ENCODE measurements at regions not wholly inside any gene's neighbourhood (a gene's known extent, or its start where the extent isn't known, plus 50 kb on each side); places are given as distances from the start of the nearest gene placed in this dataset.

GRCh38 chr12:111174251-111174960, 194.5 kb downstream of the PHETA1 start:
- Histone ChIP-seq H3K9ac (ENCODE audit: low read depth, low read length) (no peak overlapping the region), H3K36me3 (ENCODE audit: control insufficient read depth, insufficient read depth, low read length) (no peaks in the 10 kb centered on the region), H3K9me3 (ENCODE audit: control insufficient read depth, insufficient read depth, low read length) (no peaks in the 10 kb centered on the region), H3K4me3 (ENCODE audit: low read depth, low read length) (no peak overlapping the region), H3K27me3 (ENCODE audit: control insufficient read depth, insufficient read depth, low read length) (no peaks in the 10 kb centered on the region), H3K4me1 (ENCODE audit: control insufficient read depth, insufficient read depth, low read length) (no peaks in the 10 kb centered on the region)

- Histone ChIP-seq H3K27me3 (ENCODE audit: control insufficient read depth, insufficient read depth, low read length) (no peaks in the 10 kb centered on the region), H3K4me3 (ENCODE audit: low read depth, low read length) (no peak overlapping the region), H3K36me3 (ENCODE audit: control insufficient read depth, insufficient read depth, low read length) (no peaks in the 10 kb centered on the region), H3K4me1 (ENCODE audit: control insufficient read depth, insufficient read depth, low read length) (no peaks in the 10 kb centered on the region), H3K9ac (ENCODE audit: low read depth, low read length) (no peak overlapping the region), H3K9me3 (ENCODE audit: control insufficient read depth, insufficient read depth, low read length) (no peaks in the 10 kb centered on the region)
Measured at GRCh38 chr12:111173836-111174235, 195.1 kb downstream of the PHETA1 start.

GRCh38 chr12:111173391-111173790, 195.5 kb downstream of the PHETA1 start:
- H3K9me3 ChIP-seq (ENCODE audit: control insufficient read depth, insufficient read depth, low read length): no peaks in the 10 kb centered on the region

GRCh38 chr12:111172786-111173185, 196.1 kb downstream of the PHETA1 start:
- Histone ChIP-seq H3K4me1 (ENCODE audit: control insufficient read depth, insufficient read depth, low read length) (no peaks in the 10 kb centered on the region), H3K4me3 (ENCODE audit: low read depth, low read length) (no peak overlapping the region), H3K27me3 (ENCODE audit: control insufficient read depth, insufficient read depth, low read length) (no peaks in the 10 kb centered on the region), H3K9ac (ENCODE audit: low read depth, low read length) (no peak overlapping the region), H3K9me3 (ENCODE audit: control insufficient read depth, insufficient read depth, low read length) (no peaks in the 10 kb centered on the region), H3K36me3 (ENCODE audit: control insufficient read depth, insufficient read depth, low read length) (no peaks in the 10 kb centered on the region)

More at GRCh38 chr12:111173391-111173790, 195.5 kb downstream of the PHETA1 start:
- Histone ChIP-seq H3K9ac (ENCODE audit: low read depth, low read length) (no peak overlapping the region), H3K36me3 (ENCODE audit: control insufficient read depth, insufficient read depth, low read length) (no peaks in the 10 kb centered on the region), H3K4me1 (ENCODE audit: control insufficient read depth, insufficient read depth, low read length) (no peaks in the 10 kb centered on the region), H3K4me3 (ENCODE audit: low read depth, low read length) (no peak overlapping the region), H3K27me3 (ENCODE audit: control insufficient read depth, insufficient read depth, low read length) (no peaks in the 10 kb centered on the region)

GRCh38 chr12:111171832-111172231, 197.1 kb downstream of the PHETA1 start:
- no peak overlapping the region for H3K9ac ChIP-seq (ENCODE audit: low read depth, low read length)
- H3K36me3 ChIP-seq (ENCODE audit: control insufficient read depth, insufficient read depth, low read length): no peaks in the 10 kb centered on the region
- no peak overlapping the region for H3K4me3 ChIP-seq (ENCODE audit: low read depth, low read length)
- H3K27me3 ChIP-seq (ENCODE audit: control insufficient read depth, insufficient read depth, low read length): no peaks in the 10 kb centered on the region
- H3K9me3 ChIP-seq (ENCODE audit: control insufficient read depth, insufficient read depth, low read length): no peaks in the 10 kb centered on the region
- H3K4me1 ChIP-seq (ENCODE audit: control insufficient read depth, insufficient read depth, low read length): no peaks in the 10 kb centered on the region

- H3K27me3 ChIP-seq (ENCODE audit: control insufficient read depth, insufficient read depth, low read length): no peaks in the 10 kb centered on the region
- H3K9me3 ChIP-seq (ENCODE audit: control insufficient read depth, insufficient read depth, low read length): no peaks in the 10 kb centered on the region
- H3K36me3 ChIP-seq (ENCODE audit: control insufficient read depth, insufficient read depth, low read length): no peaks in the 10 kb centered on the region
- no peak overlapping the region for H3K9ac ChIP-seq (ENCODE audit: low read depth, low read length)
- no peak overlapping the region for H3K4me3 ChIP-seq (ENCODE audit: low read depth, low read length)
- H3K4me1 ChIP-seq (ENCODE audit: control insufficient read depth, insufficient read depth, low read length): no peaks in the 10 kb centered on the region
Measured at GRCh38 chr12:111171345-111171744, 197.6 kb downstream of the PHETA1 start.

- no peak overlapping the region for H3K9ac ChIP-seq (ENCODE audit: low read depth, low read length)
- no peaks in the 10 kb centered on the region for H3K36me3 ChIP-seq (ENCODE audit: control insufficient read depth, insufficient read depth, low read length)
- no peaks in the 10 kb centered on the region for H3K27me3 ChIP-seq (ENCODE audit: control insufficient read depth, insufficient read depth, low read length)
- no peaks in the 10 kb centered on the region for H3K4me1 ChIP-seq (ENCODE audit: control insufficient read depth, insufficient read depth, low read length)
- H3K9me3 ChIP-seq (ENCODE audit: control insufficient read depth, insufficient read depth, low read length): no peaks in the 10 kb centered on the region
- H3K4me3 ChIP-seq (ENCODE audit: low read depth, low read length): no peak overlapping the region
Measured at GRCh38 chr12:111170543-111170942, 198.4 kb downstream of the PHETA1 start.

- Histone ChIP-seq H3K27me3 (ENCODE audit: control insufficient read depth, insufficient read depth, low read length) (no peaks in the 10 kb centered on the region), H3K4me1 (ENCODE audit: control insufficient read depth, insufficient read depth, low read length) (no peaks in the 10 kb centered on the region), H3K9me3 (ENCODE audit: control insufficient read depth, insufficient read depth, low read length) (no peaks in the 10 kb centered on the region), H3K4me3 (ENCODE audit: low read depth, low read length) (no peak overlapping the region), H3K9ac (ENCODE audit: low read depth, low read length) (no peak overlapping the region), H3K36me3 (ENCODE audit: control insufficient read depth, insufficient read depth, low read length) (no peaks in the 10 kb centered on the region)
Measured at GRCh38 chr12:111169456-111169855, 199.4 kb downstream of the PHETA1 start.

- H3K4me3 ChIP-seq (ENCODE audit: low read depth, low read length): no peak overlapping the region
- H3K9me3 ChIP-seq (ENCODE audit: control insufficient read depth, insufficient read depth, low read length): no peaks in the 10 kb centered on the region
- H3K9ac ChIP-seq (ENCODE audit: low read depth, low read length): no peak overlapping the region
- H3K36me3 ChIP-seq (ENCODE audit: control insufficient read depth, insufficient read depth, low read length): no peaks in the 10 kb centered on the region
- H3K27me3 ChIP-seq (ENCODE audit: control insufficient read depth, insufficient read depth, low read length): no peaks in the 10 kb centered on the region
- no peaks in the 10 kb centered on the region for H3K4me1 ChIP-seq (ENCODE audit: control insufficient read depth, insufficient read depth, low read length)
Measured at GRCh38 chr12:111169032-111169431, 199.9 kb downstream of the PHETA1 start.

GRCh38 chr12:111168009-111168900, 200.6 kb downstream of the PHETA1 start:
- Histone ChIP-seq H3K4me1 (ENCODE audit: control insufficient read depth, insufficient read depth, low read length) (no peaks in the 10 kb centered on the region), H3K9me3 (ENCODE audit: control insufficient read depth, insufficient read depth, low read length) (no peaks in the 10 kb centered on the region), H3K9ac (ENCODE audit: low read depth, low read length) (no peak overlapping the region), H3K36me3 (ENCODE audit: control insufficient read depth, insufficient read depth, low read length) (no peaks in the 10 kb centered on the region), H3K27me3 (ENCODE audit: control insufficient read depth, insufficient read depth, low read length) (no peaks in the 10 kb centered on the region), H3K4me3 (ENCODE audit: low read depth, low read length) (no peak overlapping the region)

GRCh38 chr12:111166779-111167540, 201.9 kb downstream of the PHETA1 start:
- Histone ChIP-seq H3K27me3 (ENCODE audit: control insufficient read depth, insufficient read depth, low read length) (no peaks in the 10 kb centered on the region), H3K4me1 (ENCODE audit: control insufficient read depth, insufficient read depth, low read length) (no peaks in the 10 kb centered on the region), H3K36me3 (ENCODE audit: control insufficient read depth, insufficient read depth, low read length) (no peaks in the 10 kb centered on the region), H3K4me3 (ENCODE audit: low read depth, low read length) (no peak overlapping the region), H3K9ac (ENCODE audit: low read depth, low read length) (no peak overlapping the region), H3K9me3 (ENCODE audit: control insufficient read depth, insufficient read depth, low read length) (no peaks in the 10 kb centered on the region)

Measured in iPS-15b (cell line).